K562 (cell line): ENCODE measurements at regions not wholly inside any gene's neighbourhood (a gene's known extent, or its start where the extent isn't known, plus 50 kb on each side); places are given as distances from the start of the nearest gene placed in this dataset.

Source experiments
- E4F1 ChIP-seq: fragments of 250-450 bp; sonication (Bioruptor Pico); IDR thresholded peaks from 2 replicates; pipeline ENCODE4 v1.5.0; 2021; ENCODE audit warnings: mild to moderate bottlenecking, borderline replicate concordance
- ELK3 ChIP-seq: fragments of 450-650 bp; formaldehyde crosslinking; IDR thresholded peaks from 2 replicates; pipeline ENCODE4 v1.4.0; 2020; ENCODE audit warnings: mild to moderate bottlenecking
- EP300 ChIP-seq: IDR thresholded peaks from 2 replicates; pipeline ENCODE4 v1.6.1; 2012; ENCODE audit warnings: low read length, improper control_type of control experiment
- FOXP1 ChIP-seq: sonication (generic); formaldehyde crosslinking; IDR thresholded peaks from 2 replicates; pipeline ENCODE4 v1.8.0; 2022; ENCODE audit warnings: mild to moderate bottlenecking, missing genetic modification reagents
- HDGF ChIP-seq: fragments of 450-650 bp; IDR thresholded peaks from 2 replicates; pipeline ENCODE4 v1.6.1; 2016
- MCM2 ChIP-seq: fragments of 450-650 bp; IDR thresholded peaks from 2 replicates; pipeline ENCODE4 v1.6.1; 2017; ENCODE audit warnings: low read depth, mild to moderate bottlenecking
- MYBL2 ChIP-seq, 2 experiments: fragments of 450-650 bp in 1 of 2; sonication (generic) in 1 of 2; formaldehyde crosslinking in 1 of 2; IDR thresholded peaks; 2 replicates each; pipeline versions ENCODE4 v1.6.1 to v1.8.1; 2017 to 2022; ENCODE audit warnings: borderline replicate concordance in 1 of 2, inconsistent platforms in 1 of 2, low read depth in 1 of 2, mild to moderate bottlenecking in 1 of 2, missing genetic modification reagents in 1 of 2, moderate library complexity in 1 of 2
- PHF21A ChIP-seq: fragments of 450-650 bp; IDR thresholded peaks from 2 replicates; pipeline ENCODE4 v1.6.1; 2017; ENCODE audit warnings: low read depth, borderline replicate concordance
- PTBP1 ChIP-seq: fragments of 200-400 bp; formaldehyde crosslinking; IDR thresholded peaks from 2 replicates; pipeline ENCODE4 v1.6.1; 2017; ENCODE audit warnings: low read depth, low read length
- RB1 ChIP-seq: fragments of 450-650 bp; IDR thresholded peaks from 2 replicates; pipeline ENCODE4 v1.6.1; 2017; ENCODE audit warnings: low read depth, mild to moderate bottlenecking
- RFX5 ChIP-seq: IDR thresholded peaks from 2 replicates; pipeline ENCODE4 v1.6.1; 2011; ENCODE audit warnings: low read depth, mild to moderate bottlenecking, improper control_type of control experiment, low read length
- RUNX1 ChIP-seq: sonication (generic); IDR thresholded peaks from 2 replicates; pipeline ENCODE4 v1.6.1; 2016; ENCODE audit warnings: antibody characterized with exemption, low read depth
- TGIF2 ChIP-seq: sonication (generic); formaldehyde crosslinking; IDR thresholded peaks from 2 replicates; pipeline ENCODE4 v1.8.1; 2022; ENCODE audit warnings: mild to moderate bottlenecking, missing genetic modification reagents, moderate library complexity
- TRIM24 ChIP-seq, 2 experiments: fragments of 450-650 bp; IDR thresholded peaks; 2 replicates each; pipeline ENCODE4 v1.6.1; 2016
- ZBTB7A ChIP-seq: IDR thresholded peaks from 2 replicates; pipeline ENCODE4 v1.6.1; 2011; ENCODE audit warnings: low read depth, mild to moderate bottlenecking, low read length, moderate library complexity, borderline replicate concordance; ENCODE audit not compliant: control insufficient read depth
- ZFP30 ChIP-seq: fragments of 250-450 bp; sonication (Bioruptor Pico); IDR thresholded peaks from 2 replicates; pipeline ENCODE4 v1.8.0; 2022; ENCODE audit warnings: moderate library complexity, mild to moderate bottlenecking, inconsistent platforms, borderline replicate concordance
- ZKSCAN3 ChIP-seq: fragments of 250-450 bp; sonication (Bioruptor Pico); IDR thresholded peaks from 2 replicates; pipeline ENCODE4 v1.4.0; 2020
- ZNF75A ChIP-seq: fragments of 450-650 bp; formaldehyde crosslinking; IDR thresholded peaks from 2 replicates; pipeline ENCODE4 v1.4.0; 2020; ENCODE audit warnings: mild to moderate bottlenecking
- TF ChIP-seq, protein P1 (sequence below): fragments of 250-450 bp; sonication (Bioruptor Pico); IDR thresholded peaks from 2 replicates; pipeline ENCODE4 v1.8.0; 2022; ENCODE audit warnings: inconsistent platforms
- TF ChIP-seq, protein P2 (sequence below), 2 experiments: fragments of 150-350 bp in 1 of 2; IDR thresholded peaks; 2 replicates each; pipeline ENCODE4 v1.6.1; 2012 to 2016; ENCODE audit warnings: low read depth in 2 of 2, low read length in 2 of 2, mild to moderate bottlenecking in 1 of 2, moderate library complexity in 1 of 2

DNA sequence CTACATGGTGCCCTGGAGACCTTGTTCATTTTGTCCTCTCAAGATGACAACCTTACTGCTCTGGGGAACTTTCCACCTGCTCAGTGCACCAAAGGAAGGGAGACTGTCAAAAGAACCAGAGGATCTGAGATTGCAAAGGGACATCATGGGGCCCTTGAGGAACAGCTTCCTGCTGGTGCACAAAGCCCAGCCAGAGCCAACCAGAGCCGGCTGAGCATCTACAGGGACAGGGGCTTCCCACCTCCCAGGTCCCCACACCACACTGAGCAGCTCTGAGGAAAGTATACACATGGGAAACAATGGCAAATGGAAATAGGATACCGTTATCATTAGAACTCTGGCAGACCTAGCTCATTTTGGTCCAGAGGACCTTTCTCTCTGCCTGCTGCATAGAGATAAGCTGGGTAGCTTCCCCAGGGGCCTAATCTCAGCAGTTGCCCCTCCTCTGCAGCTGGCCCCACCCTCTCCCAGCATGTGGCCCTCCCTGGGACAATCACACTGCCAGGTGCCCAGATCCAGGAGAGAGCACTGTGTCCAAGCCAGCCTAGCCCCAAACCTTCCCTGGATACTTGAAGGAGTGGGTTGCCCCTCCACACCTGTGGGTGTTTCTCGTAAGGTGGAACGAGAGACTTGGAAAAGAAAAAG is 123.4 kb upstream of the PRR20G start (continued):
- TF ChIP-seq E4F1 (CRISPR knock-in tag) = no peak
- TF ChIP-seq RFX5 = no peak
- no peak for TF ChIP-seq ZFP30 (CRISPR knock-in tag)
- TF ChIP-seq MYBL2 (IDR thresholded peaks at IDR 0.05; ENCODE audit: low read depth) = no peak
- TF ChIP-seq MYBL2 (CRISPR knock-in tag; IDR thresholded peaks at IDR 0.05; ENCODE audit: borderline replicate concordance) = no peak
- TF ChIP-seq ZBTB7A = peak; percentile 56; the same call in 1 of the 2 replicates
- no peak for TF ChIP-seq PTBP1
- no peak for TF ChIP-seq TGIF2 (CRISPR knock-in tag)
- peak; percentile 69; the same call in 1 of the 2 replicates for TF ChIP-seq EP300
- TF ChIP-seq ZNF75A (CRISPR knock-in tag) = no peak
- TF ChIP-seq TRIM24 (IDR thresholded peaks at IDR 0.05) = 0 out of 4 replicates have a peak, but pooled peaks have one; percentile 13 to 31
- TF ChIP-seq RUNX1 = no peak
- TF ChIP-seq, protein P1, sequence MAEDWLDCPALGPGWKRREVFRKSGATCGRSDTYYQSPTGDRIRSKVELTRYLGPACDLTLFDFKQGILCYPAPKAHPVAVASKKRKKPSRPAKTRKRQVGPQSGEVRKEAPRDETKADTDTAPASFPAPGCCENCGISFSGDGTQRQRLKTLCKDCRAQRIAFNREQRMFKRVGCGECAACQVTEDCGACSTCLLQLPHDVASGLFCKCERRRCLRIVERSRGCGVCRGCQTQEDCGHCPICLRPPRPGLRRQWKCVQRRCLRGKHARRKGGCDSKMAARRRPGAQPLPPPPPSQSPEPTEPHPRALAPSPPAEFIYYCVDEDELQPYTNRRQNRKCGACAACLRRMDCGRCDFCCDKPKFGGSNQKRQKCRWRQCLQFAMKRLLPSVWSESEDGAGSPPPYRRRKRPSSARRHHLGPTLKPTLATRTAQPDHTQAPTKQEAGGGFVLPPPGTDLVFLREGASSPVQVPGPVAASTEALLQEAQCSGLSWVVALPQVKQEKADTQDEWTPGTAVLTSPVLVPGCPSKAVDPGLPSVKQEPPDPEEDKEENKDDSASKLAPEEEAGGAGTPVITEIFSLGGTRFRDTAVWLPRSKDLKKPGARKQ (CRISPR knock-in tag) = no peak
- TF ChIP-seq ZKSCAN3 (CRISPR knock-in tag) = no peak
- TF ChIP-seq, protein P2, sequence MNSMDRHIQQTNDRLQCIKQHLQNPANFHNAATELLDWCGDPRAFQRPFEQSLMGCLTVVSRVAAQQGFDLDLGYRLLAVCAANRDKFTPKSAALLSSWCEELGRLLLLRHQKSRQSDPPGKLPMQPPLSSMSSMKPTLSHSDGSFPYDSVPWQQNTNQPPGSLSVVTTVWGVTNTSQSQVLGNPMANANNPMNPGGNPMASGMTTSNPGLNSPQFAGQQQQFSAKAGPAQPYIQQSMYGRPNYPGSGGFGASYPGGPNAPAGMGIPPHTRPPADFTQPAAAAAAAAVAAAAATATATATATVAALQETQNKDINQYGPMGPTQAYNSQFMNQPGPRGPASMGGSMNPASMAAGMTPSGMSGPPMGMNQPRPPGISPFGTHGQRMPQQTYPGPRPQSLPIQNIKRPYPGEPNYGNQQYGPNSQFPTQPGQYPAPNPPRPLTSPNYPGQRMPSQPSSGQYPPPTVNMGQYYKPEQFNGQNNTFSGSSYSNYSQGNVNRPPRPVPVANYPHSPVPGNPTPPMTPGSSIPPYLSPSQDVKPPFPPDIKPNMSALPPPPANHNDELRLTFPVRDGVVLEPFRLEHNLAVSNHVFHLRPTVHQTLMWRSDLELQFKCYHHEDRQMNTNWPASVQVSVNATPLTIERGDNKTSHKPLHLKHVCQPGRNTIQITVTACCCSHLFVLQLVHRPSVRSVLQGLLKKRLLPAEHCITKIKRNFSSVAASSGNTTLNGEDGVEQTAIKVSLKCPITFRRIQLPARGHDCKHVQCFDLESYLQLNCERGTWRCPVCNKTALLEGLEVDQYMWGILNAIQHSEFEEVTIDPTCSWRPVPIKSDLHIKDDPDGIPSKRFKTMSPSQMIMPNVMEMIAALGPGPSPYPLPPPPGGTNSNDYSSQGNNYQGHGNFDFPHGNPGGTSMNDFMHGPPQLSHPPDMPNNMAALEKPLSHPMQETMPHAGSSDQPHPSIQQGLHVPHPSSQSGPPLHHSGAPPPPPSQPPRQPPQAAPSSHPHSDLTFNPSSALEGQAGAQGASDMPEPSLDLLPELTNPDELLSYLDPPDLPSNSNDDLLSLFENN (IDR thresholded peaks at IDR 0.05; ENCODE audit: low read depth in 2 of 2, low read length in 2 of 2) = no peak
- TF ChIP-seq RB1 = no peak
- no peak for TF ChIP-seq ELK3
- no peak for TF ChIP-seq PHF21A
- no peak for TF ChIP-seq MCM2
- TF ChIP-seq HDGF = no peak
- TF ChIP-seq FOXP1 = no peak
